Prostate gland (tissue), 2 donors: ENCODE measurements at regions not wholly inside any gene's neighbourhood (a gene's known extent, or its start where the extent isn't known, plus 50 kb on each side); places are given as distances from the start of the nearest gene placed in this dataset.

Experiments
- POLR2AphosphoS5 ChIP-seq: sonication (generic); formaldehyde crosslinking; IDR thresholded peaks from one replicate; pipeline ENCODE4 v1.6.1; 2017; ENCODE audit warnings: antibody characterized with exemption
- TF ChIP-seq, protein P1 (sequence below), 4 experiments: fragments of 200-600 bp in 2 of 4; fragments of 450-650 bp in 2 of 4; sonication (generic) in 2 of 4; IDR thresholded peaks; 1 replicate in 3 of 4; 2 replicates in 1 of 4; pipeline ENCODE4 v1.5.1; 2016 to 2019; ENCODE audit warnings: antibody characterized with exemption in 4 of 4, mild to moderate bottlenecking in 2 of 4, moderate library complexity in 2 of 4

DNA sequence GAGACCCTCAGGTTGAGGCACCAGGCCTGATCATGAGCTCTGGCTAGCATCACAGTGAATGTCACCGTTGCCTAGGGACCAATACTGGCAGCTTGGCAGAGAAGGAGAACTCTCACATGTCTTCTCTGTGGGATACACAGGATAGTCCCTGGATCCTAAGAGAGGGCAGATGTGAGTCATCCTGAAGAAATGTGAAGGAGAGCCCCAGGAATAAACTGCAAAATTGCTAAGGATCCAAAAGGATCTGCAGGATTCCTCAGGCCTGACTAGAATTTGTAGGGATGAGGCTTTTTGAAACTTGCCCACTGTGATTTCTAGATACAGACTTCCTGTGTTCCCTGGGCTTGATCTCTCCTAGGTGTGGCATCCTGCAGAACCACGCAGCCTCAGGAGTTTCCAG lies 785.9 kb upstream of the TSPY4 start:
- TF ChIP-seq, protein P1, sequence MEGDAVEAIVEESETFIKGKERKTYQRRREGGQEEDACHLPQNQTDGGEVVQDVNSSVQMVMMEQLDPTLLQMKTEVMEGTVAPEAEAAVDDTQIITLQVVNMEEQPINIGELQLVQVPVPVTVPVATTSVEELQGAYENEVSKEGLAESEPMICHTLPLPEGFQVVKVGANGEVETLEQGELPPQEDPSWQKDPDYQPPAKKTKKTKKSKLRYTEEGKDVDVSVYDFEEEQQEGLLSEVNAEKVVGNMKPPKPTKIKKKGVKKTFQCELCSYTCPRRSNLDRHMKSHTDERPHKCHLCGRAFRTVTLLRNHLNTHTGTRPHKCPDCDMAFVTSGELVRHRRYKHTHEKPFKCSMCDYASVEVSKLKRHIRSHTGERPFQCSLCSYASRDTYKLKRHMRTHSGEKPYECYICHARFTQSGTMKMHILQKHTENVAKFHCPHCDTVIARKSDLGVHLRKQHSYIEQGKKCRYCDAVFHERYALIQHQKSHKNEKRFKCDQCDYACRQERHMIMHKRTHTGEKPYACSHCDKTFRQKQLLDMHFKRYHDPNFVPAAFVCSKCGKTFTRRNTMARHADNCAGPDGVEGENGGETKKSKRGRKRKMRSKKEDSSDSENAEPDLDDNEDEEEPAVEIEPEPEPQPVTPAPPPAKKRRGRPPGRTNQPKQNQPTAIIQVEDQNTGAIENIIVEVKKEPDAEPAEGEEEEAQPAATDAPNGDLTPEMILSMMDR (IDR thresholded peaks at IDR 0.05), result no peak
- TF ChIP-seq POLR2AphosphoS5, result no peak
